Ishikawa (cell line): ENCODE measurements at regions not wholly inside any gene's neighbourhood (a gene's known extent, or its start where the extent isn't known, plus 50 kb on each side); places are given as distances from the start of the nearest gene placed in this dataset.

ENCODE experiments used
- CEBPB ChIP-seq: IDR thresholded peaks from 2 replicates; pipeline ENCODE4 v1.6.1; 2012
- CREB1 ChIP-seq: IDR thresholded peaks from 2 replicates; pipeline ENCODE4 v1.6.1; 2012; ENCODE audit warnings: low read depth
- EGR1 ChIP-seq: IDR thresholded peaks from 2 replicates; pipeline ENCODE4 v1.6.1; 2012
- EP300 ChIP-seq: IDR thresholded peaks from 2 replicates; pipeline ENCODE4 v1.6.1; 2012; ENCODE audit warnings: borderline replicate concordance
- FOXM1 ChIP-seq: IDR thresholded peaks from 2 replicates; pipeline ENCODE4 v1.6.1; 2012; ENCODE audit warnings: low read depth, borderline replicate concordance
- NFIC ChIP-seq: IDR thresholded peaks from 2 replicates; pipeline ENCODE4 v1.6.1; 2012
- RAD21 ChIP-seq: IDR thresholded peaks from 2 replicates; pipeline ENCODE4 v1.6.1; 2012; ENCODE audit warnings: low read depth
- TAF1 ChIP-seq: IDR thresholded peaks from 2 replicates; pipeline ENCODE4 v1.6.1; 2012; ENCODE audit warnings: low read depth, mild to moderate bottlenecking
- TCF12 ChIP-seq: IDR thresholded peaks from 2 replicates; pipeline ENCODE4 v1.6.1; 2012; ENCODE audit warnings: low read depth
- TEAD4 ChIP-seq: IDR thresholded peaks from 2 replicates; pipeline ENCODE4 v1.6.1; 2012
- YY1 ChIP-seq: IDR thresholded peaks from 2 replicates; pipeline ENCODE4 v1.6.1; 2012; ENCODE audit warnings: low read depth
- ZBTB7A ChIP-seq: IDR thresholded peaks from 2 replicates; pipeline ENCODE4 v1.6.1; 2012; ENCODE audit warnings: low read depth
- TF ChIP-seq, protein P1 (sequence below): IDR thresholded peaks from 2 replicates; pipeline ENCODE4 v1.6.1; 2012
- TF ChIP-seq, protein P2 (sequence below): IDR thresholded peaks from 2 replicates; pipeline ENCODE4 v1.6.1; 2012; ENCODE audit warnings: low read depth, mild to moderate bottlenecking
- TF ChIP-seq, protein P3 (sequence below): IDR thresholded peaks from 2 replicates; pipeline ENCODE4 v1.6.1; 2012

DNA sequence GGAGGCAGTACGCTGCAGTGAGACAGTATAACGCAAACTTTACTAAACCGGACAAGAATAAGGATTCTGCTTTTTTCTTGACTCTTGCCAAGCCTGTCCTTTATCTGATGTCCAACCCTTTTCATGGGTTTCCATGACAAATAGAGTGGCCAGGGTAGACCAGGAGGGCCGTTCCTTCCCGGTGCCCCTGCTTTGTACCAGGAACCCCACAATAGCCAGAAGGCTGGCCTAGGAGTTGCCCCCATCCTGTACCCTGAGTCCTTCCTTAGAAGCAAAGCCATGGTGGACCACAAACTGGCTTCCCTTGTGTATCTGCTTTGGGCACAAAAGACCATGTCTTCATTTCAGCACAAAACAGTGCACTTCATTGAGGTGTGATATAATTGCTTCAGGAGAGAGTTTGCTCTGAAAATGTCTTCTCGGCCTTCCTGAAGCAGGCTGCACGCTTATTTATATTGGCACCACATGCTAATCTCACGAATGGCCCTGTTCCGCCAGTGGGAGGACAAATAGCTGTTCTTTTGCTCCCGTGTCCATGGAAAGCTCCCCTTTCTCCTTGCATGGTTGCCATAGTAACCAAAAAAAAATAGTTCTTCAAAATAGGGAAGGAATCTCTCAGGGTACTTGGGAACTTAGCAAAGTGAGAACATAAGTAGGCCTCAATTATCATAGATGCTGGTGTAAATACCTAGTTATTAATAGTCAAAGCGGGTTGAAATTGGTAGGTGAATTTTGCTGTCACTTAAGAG is 222.1 kb downstream of the ZIC5 start:
- TF ChIP-seq CEBPB: no peak
- no peak for TF ChIP-seq TEAD4
- no peak for TF ChIP-seq TCF12
- TF ChIP-seq, protein P1, sequence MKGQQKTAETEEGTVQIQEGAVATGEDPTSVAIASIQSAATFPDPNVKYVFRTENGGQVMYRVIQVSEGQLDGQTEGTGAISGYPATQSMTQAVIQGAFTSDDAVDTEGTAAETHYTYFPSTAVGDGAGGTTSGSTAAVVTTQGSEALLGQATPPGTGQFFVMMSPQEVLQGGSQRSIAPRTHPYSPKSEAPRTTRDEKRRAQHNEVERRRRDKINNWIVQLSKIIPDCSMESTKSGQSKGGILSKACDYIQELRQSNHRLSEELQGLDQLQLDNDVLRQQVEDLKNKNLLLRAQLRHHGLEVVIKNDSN: no peak
- TF ChIP-seq, protein P2, sequence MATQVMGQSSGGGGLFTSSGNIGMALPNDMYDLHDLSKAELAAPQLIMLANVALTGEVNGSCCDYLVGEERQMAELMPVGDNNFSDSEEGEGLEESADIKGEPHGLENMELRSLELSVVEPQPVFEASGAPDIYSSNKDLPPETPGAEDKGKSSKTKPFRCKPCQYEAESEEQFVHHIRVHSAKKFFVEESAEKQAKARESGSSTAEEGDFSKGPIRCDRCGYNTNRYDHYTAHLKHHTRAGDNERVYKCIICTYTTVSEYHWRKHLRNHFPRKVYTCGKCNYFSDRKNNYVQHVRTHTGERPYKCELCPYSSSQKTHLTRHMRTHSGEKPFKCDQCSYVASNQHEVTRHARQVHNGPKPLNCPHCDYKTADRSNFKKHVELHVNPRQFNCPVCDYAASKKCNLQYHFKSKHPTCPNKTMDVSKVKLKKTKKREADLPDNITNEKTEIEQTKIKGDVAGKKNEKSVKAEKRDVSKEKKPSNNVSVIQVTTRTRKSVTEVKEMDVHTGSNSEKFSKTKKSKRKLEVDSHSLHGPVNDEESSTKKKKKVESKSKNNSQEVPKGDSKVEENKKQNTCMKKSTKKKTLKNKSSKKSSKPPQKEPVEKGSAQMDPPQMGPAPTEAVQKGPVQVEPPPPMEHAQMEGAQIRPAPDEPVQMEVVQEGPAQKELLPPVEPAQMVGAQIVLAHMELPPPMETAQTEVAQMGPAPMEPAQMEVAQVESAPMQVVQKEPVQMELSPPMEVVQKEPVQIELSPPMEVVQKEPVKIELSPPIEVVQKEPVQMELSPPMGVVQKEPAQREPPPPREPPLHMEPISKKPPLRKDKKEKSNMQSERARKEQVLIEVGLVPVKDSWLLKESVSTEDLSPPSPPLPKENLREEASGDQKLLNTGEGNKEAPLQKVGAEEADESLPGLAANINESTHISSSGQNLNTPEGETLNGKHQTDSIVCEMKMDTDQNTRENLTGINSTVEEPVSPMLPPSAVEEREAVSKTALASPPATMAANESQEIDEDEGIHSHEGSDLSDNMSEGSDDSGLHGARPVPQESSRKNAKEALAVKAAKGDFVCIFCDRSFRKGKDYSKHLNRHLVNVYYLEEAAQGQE: no peak
- TF ChIP-seq, protein P3, sequence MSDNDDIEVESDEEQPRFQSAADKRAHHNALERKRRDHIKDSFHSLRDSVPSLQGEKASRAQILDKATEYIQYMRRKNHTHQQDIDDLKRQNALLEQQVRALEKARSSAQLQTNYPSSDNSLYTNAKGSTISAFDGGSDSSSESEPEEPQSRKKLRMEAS: no peak
- TF ChIP-seq YY1: no peak
- no peak for TF ChIP-seq EGR1
- TF ChIP-seq ZBTB7A: no peak
- TF ChIP-seq NFIC: no peak
- no peak for TF ChIP-seq FOXM1
- no peak for TF ChIP-seq TAF1
- no peak for TF ChIP-seq CREB1

DNA sequence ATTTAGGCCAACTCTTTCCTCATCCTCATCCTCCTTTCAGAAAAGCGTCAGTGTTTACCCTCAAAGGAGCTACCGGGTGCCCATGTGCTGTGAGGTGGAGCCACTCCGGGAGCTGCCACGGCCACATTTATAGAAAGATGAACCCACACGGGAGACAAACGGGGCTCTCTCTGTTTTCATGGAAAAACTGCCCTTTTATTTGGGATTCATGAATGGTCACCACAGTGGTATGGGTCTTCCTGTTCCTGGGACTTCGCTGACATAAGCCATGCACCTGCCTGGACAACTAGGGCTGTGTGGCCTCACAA is 224.2 kb downstream of the ZIC5 start:
- TF ChIP-seq ZBTB7A: no peak
- no peak for TF ChIP-seq CREB1
- TF ChIP-seq EGR1: no peak
- TF ChIP-seq EP300: no peak
- TF ChIP-seq, protein P2: no peak
- TF ChIP-seq RAD21: no peak

DNA sequence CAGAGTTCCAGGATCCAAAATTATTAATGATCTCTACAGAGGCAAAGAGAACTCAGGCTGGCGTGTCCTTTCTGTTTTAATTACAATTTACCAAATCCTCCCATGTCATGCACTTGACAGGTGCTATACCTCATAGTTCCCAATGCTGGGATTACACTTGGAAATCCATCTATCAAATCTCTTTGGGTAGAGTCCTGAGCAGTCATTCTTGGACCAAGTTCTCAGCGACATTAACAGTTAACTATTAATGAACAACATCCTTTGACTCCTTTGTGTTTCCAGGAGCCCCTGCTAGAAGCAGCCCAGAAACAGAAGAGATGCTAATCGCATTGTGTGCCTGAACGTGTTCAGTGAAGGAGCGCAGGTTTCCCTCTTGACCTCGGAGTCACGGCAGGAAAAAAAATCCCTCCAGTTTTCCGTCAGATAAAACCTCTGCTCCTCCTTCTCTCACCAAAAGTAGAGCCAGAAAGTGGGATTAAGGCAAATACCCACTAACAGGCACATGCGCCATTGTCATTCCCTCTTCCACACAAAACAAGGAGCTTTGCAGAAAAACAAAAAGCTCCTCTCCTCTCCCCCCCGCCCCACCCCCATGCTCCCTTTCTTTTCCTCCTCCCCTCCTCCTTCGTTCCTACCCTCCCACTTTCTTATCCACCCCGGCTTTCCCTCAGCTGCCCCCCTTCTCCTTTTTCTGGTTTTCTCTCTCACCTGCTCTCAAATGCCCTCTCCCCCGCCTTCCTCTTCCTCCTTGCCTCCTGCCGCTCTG is 224.7 kb downstream of the ZIC5 start:
- TF ChIP-seq, protein P2: no peak
- TF ChIP-seq TEAD4: no peak
- TF ChIP-seq EGR1: no peak
- no peak for TF ChIP-seq YY1
- TF ChIP-seq RAD21: no peak

DNA sequence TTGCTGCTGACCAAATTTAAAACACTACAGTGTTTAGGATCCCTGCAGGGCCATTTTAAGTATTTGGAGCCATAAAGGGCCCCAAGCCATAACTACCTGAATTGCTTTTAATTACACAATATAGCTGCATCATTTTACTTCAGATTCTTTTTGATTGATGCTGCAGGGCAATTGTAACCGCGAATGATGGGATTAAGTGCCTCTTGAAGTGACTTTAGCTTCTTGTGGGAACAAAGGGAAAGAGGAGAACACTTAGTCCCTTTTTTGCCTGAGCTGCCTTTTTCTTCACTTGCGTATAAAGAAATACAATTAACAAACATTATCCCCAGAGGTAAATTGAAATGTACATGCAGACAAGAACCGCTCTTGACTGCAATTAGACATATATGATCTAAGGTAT is 228.5 kb downstream of the ZIC5 start:
- TF ChIP-seq, protein P1: no peak
- TF ChIP-seq TEAD4 (no peak), RAD21 (no peak), YY1 (no peak), CREB1 (no peak), NFIC (no peak), TCF12 (no peak), EGR1 (no peak), EP300 (no peak), CEBPB (no peak), FOXM1 (no peak), TAF1 (no peak), ZBTB7A (no peak)
- TF ChIP-seq, protein P2: no peak
- TF ChIP-seq, protein P3: no peak
